ENCODE measurements at regions not wholly inside any gene's neighbourhood (a gene's known extent, or its start where the extent isn't known, plus 50 kb on each side); places are given as distances from the start of the nearest gene placed in this dataset.

- TF ChIP-seq POLR2A (IDR thresholded peaks at IDR 0.05) (no peak), CTCF (IDR thresholded peaks at IDR 0.05) (no peak), POLR2AphosphoS5 (IDR thresholded peaks at IDR 0.05; ENCODE audit: insufficient read depth in 1 of 2, low read depth in 1 of 2) (no peak)
Observed at GRCh38 chr4:10311939-10312338, 145.3 kb downstream of the ZNF518B start.

Data from vagina (tissue), 2 donors.